GM12875 (cell line): ENCODE measurements at regions not wholly inside any gene's neighbourhood (a gene's known extent, or its start where the extent isn't known, plus 50 kb on each side); places are given as distances from the start of the nearest gene placed in this dataset.

Experiments used
- H3K4me3 ChIP-seq: one replicate; pipeline ENCODE4 v1.5.1; 2011; ENCODE audit warnings: low read depth, low read length, control low read depth
- CTCF ChIP-seq: IDR thresholded peaks from 2 replicates; pipeline ENCODE4 v1.5.1; 2011; ENCODE audit warnings: low read depth, mild to moderate bottlenecking, control low read depth, inconsistent platforms, low read length, moderate library complexity, borderline replicate concordance; ENCODE audit not compliant: insufficient read depth

- no peak for TF ChIP-seq CTCF
- H3K4me3 ChIP-seq = no peak overlapping the region
These were observed 2110.0 kb downstream of the TP53TG3F start for GRCh38 chr16:35569413-35569812.

- H3K4me3 ChIP-seq = no peak overlapping the region
- TF ChIP-seq CTCF = no peak
These were observed 2111.5 kb downstream of the TP53TG3F start for GRCh38 chr16:35570946-35571345.

- TF ChIP-seq CTCF = no peak
- no peak overlapping the region for H3K4me3 ChIP-seq
These were observed 2112.8 kb downstream of the TP53TG3F start for GRCh38 chr16:35572186-35572585.

GRCh38 chr16:35573407-35573806 is 2114.0 kb downstream of the TP53TG3F start:
- no peak overlapping the region for H3K4me3 ChIP-seq
- TF ChIP-seq CTCF = no peak

GRCh38 chr16:35574011-35574410 is 2114.6 kb downstream of the TP53TG3F start:
- TF ChIP-seq CTCF = no peak
- H3K4me3 ChIP-seq = no peak overlapping the region

GRCh38 chr16:35574454-35575431 is 2115.3 kb downstream of the TP53TG3F start:
- no peak overlapping the region for H3K4me3 ChIP-seq
- no peak for TF ChIP-seq CTCF

GRCh38 chr16:35575432-35575821 is 2116.0 kb downstream of the TP53TG3F start:
- no peak overlapping the region for H3K4me3 ChIP-seq
- no peak for TF ChIP-seq CTCF
